ENCODE measurements at regions not wholly inside any gene's neighbourhood (a gene's known extent, or its start where the extent isn't known, plus 50 kb on each side); places are given as distances from the start of the nearest gene placed in this dataset.

DNA sequence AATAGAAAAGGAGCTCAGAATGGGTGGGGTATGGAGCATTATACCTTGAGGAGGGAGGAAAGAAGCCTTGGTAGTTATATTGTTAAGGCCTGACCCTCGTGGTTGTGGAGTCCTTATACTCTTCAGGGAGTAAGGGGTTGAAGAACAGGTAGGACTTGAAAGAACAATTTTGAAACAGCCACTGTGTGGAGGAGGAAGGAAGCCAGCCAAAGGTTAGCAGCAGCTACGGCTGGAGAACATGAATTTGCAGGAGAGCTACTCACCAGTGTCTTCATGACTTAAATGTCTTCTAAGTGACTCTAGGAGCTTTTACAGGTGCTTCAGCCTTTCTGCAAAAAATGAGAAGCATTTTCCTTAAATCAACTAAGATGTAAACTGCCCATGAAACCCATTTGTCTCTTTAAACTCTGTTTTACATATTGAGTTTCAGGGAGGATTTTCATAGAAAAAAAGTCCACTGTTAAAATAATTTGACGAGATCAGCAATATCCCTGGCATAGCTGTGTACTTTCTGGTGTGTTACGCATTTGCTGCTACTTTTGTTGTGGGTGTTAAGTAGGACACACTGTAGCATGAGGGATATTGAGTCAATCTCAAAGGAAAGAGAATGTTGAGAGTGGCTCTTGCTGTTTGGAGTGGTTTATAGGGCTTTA is 110.6 kb upstream of the ELL2 start:
- no peak for ATAC-seq (replicated peaks)
- peaks cover 3 to 6% of the 10 kb centered on the region in 2 donors for H3K4me1 Mint-ChIP-seq

DNA sequence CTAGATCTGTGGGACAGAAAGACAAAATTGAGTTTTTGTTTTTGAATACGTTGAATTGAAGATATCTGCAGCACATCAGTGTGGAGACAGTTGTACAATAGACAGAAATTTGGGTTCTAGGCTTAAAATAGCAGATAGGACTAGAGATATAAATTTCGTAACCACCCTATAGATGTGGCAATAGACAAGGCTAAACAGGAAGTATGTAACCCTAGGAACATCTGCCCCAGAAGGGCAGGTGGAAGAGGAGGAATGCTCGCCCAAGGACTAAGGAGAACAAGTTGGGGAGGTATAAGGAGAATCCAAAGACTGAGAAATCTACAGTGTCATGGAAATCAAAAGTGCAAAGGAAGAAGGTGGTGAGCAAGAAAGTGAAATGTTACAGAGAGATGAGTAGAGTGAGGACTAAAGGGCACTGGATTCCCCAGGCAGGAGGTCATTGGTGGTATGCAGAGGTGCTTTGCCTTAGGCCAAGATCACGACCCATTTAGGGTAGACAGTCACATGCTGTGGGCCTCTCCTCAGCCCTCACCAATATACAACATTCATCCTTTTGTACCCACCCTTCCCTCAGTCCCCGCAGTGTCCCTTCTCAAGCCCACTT is 109.1 kb upstream of the ELL2 start:
- no peaks in the 10 kb centered on the region for H3K36me3 Mint-ChIP-seq
- no peak for DNase-seq
- ATAC-seq (replicated peaks), result no peak
- H3K4me1 Mint-ChIP-seq, result peaks cover 7 to 16% of the 10 kb centered on the region in 2 donors
- no peaks in the 10 kb centered on the region for H3K9me3 Mint-ChIP-seq
- no peak overlapping the region for H3K27ac Mint-ChIP-seq
- no peak overlapping the region for H3K4me3 Mint-ChIP-seq
- H3K27me3 Mint-ChIP-seq, result no peaks in the 10 kb centered on the region

More for the DNA sequence above, 110.6 kb upstream of the ELL2 start:
- H3K4me3 Mint-ChIP-seq, result no peak overlapping the region
- DNase-seq, result no peak
- H3K27me3 Mint-ChIP-seq, result peaks cover 0 to under 1% of the 10 kb centered on the region in 2 donors
- H3K27ac Mint-ChIP-seq, result no peak overlapping the region
- H3K9me3 Mint-ChIP-seq, result no peaks in the 10 kb centered on the region
- H3K36me3 Mint-ChIP-seq, result no peaks in the 10 kb centered on the region

DNA sequence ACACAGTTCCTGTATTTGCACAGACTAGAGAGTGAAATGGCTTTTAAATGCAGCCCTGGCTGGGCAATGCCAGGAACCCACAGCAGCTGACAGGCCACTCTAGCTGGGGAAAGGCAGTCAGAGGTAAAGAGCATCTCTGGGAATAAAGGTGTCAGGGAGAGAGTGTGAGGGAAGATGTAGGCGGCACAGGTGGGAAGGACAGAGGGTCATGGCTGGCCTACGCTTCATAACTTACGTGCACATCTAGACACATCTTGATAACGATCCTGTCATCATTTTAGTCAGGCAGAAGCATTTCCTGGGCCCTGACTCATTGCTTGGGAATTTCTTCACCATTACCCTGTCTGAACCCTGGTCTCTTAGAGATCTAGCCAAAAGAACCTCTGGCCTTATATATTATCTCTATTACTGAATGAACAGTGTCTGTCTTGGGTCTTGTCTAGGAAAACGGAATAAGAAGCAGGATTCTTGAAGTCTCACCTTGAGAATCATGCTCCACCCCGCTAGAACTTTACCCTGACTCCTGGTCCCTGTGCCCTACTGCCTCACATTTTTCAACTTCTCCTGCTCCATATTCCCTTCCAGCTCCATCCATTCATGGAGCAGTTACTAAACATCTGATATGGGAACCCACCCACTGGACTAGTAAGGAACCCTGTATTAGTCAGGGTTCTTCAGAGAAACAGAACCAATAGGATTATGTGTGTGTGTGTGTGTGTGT is 106.4 kb upstream of the ELL2 start:
- peaks cover 11 to 25% of the 10 kb centered on the region in 2 donors for H3K4me1 Mint-ChIP-seq
- H3K36me3 Mint-ChIP-seq, result no peaks in the 10 kb centered on the region
- no peaks in the 10 kb centered on the region for H3K27me3 Mint-ChIP-seq
- ATAC-seq (replicated peaks) (peak; percentile 10 to 31), DNase-seq (no peak)
- no peak overlapping the region for H3K27ac Mint-ChIP-seq
- H3K4me3 Mint-ChIP-seq, result no peak overlapping the region
- H3K9me3 Mint-ChIP-seq, result no peaks in the 10 kb centered on the region

DNA sequence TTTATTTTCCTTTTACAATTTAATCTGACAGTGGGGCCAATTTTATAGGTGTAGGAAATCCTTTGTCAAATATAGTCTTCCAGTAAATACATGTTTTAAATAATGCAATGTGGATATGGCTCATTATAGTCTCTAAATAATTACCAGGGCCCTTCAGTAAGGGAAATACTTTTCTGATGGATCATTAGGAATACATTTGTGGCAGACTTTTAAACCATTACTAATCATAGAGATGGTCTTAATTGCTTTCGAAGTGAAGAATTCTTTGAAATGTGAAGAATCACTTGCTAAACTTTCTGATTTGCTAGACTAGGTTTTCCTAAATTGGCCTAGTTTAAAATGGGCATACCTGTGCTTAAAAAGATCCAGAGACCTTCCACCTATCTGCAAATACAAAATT is 105.6 kb upstream of the ELL2 start:
- Mint-ChIP-seq H3K4me3 (no peak overlapping the region), H3K27me3 (no peaks in the 10 kb centered on the region), H3K9me3 (no peaks in the 10 kb centered on the region), H3K4me1 (peaks cover 11 to 25% of the 10 kb centered on the region in 2 donors), H3K27ac (no peak overlapping the region), H3K36me3 (no peaks in the 10 kb centered on the region)
- no peak for ATAC-seq (replicated peaks)
- DNase-seq, result no peak

DNA sequence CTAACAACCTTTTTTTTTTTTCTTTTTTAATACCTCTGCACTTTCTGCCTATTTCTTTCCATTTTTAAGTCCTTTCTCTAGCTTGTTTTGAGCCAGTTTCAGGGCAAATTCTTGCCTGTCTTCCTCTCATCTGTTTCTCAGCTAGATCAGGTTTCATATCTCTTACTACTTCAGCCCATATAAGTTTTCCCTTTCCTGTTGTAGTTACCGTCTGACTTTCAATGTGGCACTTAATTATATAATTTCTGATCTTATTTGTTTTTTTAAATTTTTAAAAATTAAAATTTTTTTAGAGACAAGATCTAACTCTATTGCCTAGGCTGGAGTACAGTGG is 104.7 kb upstream of the ELL2 start:
- no peaks in the 10 kb centered on the region for H3K36me3 Mint-ChIP-seq
- ATAC-seq (replicated peaks) (no peak), DNase-seq (no peak)
- H3K4me3 Mint-ChIP-seq, result no peak overlapping the region
- H3K9me3 Mint-ChIP-seq, result no peaks in the 10 kb centered on the region
- peak overlapping the region; percentile 14 for H3K27ac Mint-ChIP-seq
- no peaks in the 10 kb centered on the region for H3K27me3 Mint-ChIP-seq
- peaks cover 11 to 25% of the 10 kb centered on the region in 2 donors for H3K4me1 Mint-ChIP-seq

DNA sequence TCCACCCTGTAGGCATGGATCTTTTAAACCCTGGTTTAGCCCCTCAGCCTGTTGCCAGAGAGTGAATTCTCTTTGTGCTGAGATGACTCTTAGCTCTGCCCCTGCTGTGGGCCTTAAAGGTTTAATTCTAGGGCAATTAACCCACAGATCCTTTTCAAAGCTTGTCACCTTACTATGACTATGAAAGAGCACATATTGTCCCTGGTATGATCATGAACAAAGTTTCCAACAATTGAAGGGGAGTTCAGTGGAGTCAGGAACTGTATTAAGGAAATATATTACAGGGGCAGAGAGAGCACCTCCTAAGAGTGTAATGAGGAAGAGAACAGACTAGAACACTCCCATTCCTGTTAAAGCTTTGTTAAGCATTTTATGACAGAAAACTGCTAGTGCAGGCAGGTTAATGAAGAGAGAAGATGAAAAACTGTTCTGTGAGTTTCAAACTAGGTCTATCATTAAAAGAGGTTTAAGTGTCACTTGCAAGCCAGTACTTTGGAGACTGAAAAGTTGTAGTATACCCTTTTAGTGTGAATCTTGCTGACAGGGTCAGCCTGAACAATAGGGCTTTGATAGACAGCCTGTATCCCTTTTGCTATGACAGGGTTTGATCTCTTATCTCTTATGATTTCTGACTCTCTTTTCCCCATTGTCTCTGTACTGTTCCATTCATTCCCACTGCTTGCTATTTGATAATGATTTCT is 104.2 kb upstream of the ELL2 start:
- H3K36me3 Mint-ChIP-seq, result no peaks in the 10 kb centered on the region
- DNase-seq, result no peak
- H3K4me3 Mint-ChIP-seq, result no peak overlapping the region
- peaks cover 11 to 25% of the 10 kb centered on the region in 2 donors for H3K4me1 Mint-ChIP-seq
- H3K9me3 Mint-ChIP-seq, result no peaks in the 10 kb centered on the region
- H3K27me3 Mint-ChIP-seq, result no peaks in the 10 kb centered on the region
- peak overlapping the region; percentile 39 for H3K27ac Mint-ChIP-seq
- ATAC-seq (replicated peaks), result peak; percentile 32 to 33

DNA sequence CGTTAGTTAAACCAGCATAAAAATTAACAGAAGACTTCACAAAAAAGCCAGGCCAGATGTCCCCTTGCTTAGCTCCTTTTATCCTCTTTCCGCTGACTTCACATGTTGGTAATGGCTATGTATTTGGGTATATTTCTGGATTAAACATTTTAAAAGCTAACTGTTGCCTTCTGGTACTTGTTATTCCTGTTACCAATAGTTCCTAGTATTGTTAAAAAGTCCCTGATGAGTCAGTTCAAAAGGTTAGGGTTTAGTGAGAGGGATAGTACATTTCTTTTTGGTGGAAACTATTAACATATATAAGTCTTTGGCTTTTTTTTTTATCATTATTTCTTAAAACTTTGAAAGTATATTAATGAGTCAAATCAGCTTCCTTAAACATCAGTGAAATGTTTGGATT is 103.2 kb upstream of the ELL2 start:
- H3K27ac Mint-ChIP-seq, result peak overlapping the region; percentile 20
- ATAC-seq (replicated peaks) (peak; percentile 69 to 79), DNase-seq (no peak)
- H3K36me3 Mint-ChIP-seq, result no peaks in the 10 kb centered on the region
- no peaks in the 10 kb centered on the region for H3K27me3 Mint-ChIP-seq
- H3K9me3 Mint-ChIP-seq, result no peaks in the 10 kb centered on the region
- H3K4me1 Mint-ChIP-seq, result peaks cover 9 to 25% of the 10 kb centered on the region in 2 donors
- H3K4me3 Mint-ChIP-seq, result peak overlapping the region; percentile 6 to 23

DNA sequence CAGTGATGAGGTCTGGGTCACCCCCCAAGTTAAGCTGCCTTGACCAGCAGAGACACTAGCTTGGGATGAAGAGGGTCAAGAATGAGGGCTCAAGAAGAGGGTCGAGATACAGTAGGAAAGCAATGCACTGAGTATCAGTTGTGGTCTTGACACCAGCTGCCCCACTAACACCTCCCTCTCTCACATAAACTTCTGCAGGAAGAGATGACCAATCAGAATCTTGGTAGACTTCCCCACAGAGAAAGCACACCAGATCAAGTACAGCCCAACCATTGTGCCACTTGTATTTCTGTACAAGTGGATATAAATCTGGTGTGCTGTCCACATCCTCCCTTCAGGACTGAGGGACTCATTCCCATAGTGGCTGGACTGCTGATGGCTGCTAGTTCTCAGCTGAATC is 101.2 kb upstream of the ELL2 start:
- Mint-ChIP-seq H3K4me3 (no peak overlapping the region), H3K36me3 (no peaks in the 10 kb centered on the region), H3K27me3 (no peaks in the 10 kb centered on the region), H3K4me1 (peaks cover 9 to 22% of the 10 kb centered on the region in 2 donors), H3K27ac (no peak overlapping the region), H3K9me3 (no peaks in the 10 kb centered on the region)
- ATAC-seq (replicated peaks), result no peak
- no peak for DNase-seq

DNA sequence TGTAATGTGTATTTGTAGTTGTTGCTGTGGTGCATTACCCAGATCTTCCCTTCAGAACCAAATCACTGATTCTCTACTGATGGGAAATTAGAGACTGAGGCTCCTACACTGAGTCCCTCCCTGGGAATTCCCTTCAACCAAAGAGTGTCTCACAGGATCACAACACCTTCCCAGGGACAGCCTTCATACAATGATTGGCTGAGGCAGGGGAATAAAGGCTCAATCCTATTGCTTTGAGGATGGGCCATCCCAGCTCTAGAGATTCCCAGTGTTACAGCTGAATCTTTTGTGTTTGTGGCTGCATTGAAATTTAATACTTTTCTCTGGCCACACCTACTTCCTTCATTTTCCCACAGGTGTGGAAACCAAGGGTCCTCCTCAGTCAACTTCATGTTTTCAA is 96.4 kb upstream of the ELL2 start:
- Mint-ChIP-seq H3K4me1 (peaks cover 0 to 3% of the 10 kb centered on the region in 2 donors), H3K27me3 (peaks cover 3 to 5% of the 10 kb centered on the region in 2 donors), H3K9me3 (no peaks in the 10 kb centered on the region), H3K4me3 (no peak overlapping the region), H3K36me3 (no peaks in the 10 kb centered on the region), H3K27ac (no peak overlapping the region)
- no peak for ATAC-seq (replicated peaks)
- no peak for DNase-seq

DNA sequence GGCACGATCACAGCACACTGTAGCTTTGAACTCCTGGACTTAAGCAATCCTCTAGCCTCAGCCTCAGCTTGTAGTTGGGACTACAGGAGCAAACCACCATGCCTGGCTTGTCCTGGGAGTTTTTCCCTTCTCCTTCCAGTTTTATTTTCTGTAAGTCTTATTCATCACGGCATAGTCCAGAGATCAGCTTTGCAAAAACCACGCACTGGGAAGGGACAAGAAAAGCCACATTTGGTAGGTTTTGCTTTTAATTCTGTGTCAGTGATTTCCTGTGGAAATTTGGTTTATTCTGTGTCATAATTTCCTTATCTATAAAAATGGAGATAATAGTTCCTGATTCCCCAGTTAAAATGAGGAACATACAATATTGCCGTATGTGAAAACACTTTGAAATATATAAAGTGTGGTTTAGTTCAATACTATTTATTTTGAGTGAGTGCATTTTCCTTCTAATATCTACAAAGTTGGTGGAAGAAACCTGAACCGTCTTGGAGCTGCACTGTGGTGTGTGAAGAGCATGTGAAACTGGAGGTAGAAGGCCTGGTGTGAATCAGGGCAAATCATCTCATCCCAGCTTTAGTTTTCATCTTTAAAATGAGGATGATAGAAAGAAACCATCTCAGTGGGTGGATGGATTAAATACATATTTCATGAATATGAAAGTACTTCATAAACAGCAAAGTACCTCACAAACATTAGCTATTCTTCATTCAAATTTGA is 92.8 kb upstream of the ELL2 start:
- ATAC-seq (replicated peaks), result no peak
- Mint-ChIP-seq H3K27me3 (peaks cover 3 to 5% of the 10 kb centered on the region in 2 donors), H3K9me3 (peaks cover 4% of the 10 kb centered on the region in 2 donors), H3K4me1 (peaks cover 0 to 3% of the 10 kb centered on the region in 2 donors), H3K27ac (no peak overlapping the region), H3K36me3 (no peaks in the 10 kb centered on the region), H3K4me3 (no peak overlapping the region)
- no peak for DNase-seq

DNA sequence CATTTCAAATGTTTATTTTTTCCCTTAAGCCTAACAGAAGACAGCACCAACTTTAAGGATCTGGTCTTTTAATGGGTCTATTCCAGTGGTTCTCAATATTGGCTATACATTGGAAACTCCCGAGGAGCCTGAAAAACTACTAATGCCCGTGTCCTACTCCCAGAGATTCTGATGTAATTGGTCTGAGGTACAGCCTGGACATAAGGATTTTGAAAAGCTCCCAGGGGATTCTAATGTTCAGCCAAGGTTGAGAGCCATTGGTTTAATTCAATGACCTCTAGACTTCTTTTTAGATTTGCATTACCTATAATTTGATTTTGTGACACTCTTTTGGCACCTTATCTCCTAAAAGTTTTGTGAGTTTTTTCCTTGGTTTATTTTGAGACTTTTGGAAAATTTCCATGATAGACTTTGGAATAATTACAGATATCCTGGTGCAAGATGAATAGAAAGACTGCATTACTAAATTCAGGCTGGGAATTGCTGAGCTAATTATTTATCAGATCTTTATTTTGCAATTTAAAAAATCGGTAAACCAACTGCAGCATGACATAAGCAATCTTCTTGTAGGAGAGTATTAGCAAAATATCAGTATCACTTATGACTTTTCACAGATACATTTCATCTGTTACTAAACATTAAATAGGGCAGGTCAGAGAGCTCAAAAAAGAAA is 91.5 kb upstream of the ELL2 start:
- H3K4me3 Mint-ChIP-seq, result no peak overlapping the region
- H3K27me3 Mint-ChIP-seq, result peaks cover 3 to 5% of the 10 kb centered on the region in 2 donors
- no peak overlapping the region for H3K27ac Mint-ChIP-seq
- H3K9me3 Mint-ChIP-seq, result peaks cover 4% of the 10 kb centered on the region in 2 donors
- ATAC-seq (replicated peaks) (no peak), DNase-seq (no peak)
- no peaks in the 10 kb centered on the region for H3K36me3 Mint-ChIP-seq
- H3K4me1 Mint-ChIP-seq, result peaks cover 0 to 3% of the 10 kb centered on the region in 2 donors

DNA sequence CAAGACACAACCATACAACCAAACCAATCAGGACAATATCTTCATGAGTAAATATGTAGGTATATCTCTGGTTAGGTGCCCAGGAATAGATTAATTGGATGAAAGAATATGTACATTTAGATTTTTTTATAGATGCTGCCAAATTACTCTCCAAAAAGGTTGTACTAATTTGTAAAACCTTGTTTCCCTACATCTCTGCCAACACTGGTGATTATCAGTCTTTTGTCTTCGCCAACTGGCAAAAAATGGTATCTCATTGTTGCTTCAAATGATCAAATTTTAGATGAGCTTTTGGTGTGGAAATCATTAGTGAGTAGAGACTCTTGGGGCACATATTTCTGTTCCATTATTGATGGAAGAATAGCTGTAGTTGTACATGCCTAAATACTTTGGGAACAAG is 90.7 kb upstream of the ELL2 start:
- Mint-ChIP-seq H3K27me3 (peaks cover 3 to 5% of the 10 kb centered on the region in 2 donors), H3K4me1 (peaks cover 0 to 3% of the 10 kb centered on the region in 2 donors), H3K36me3 (no peaks in the 10 kb centered on the region), H3K9me3 (peaks cover 4% of the 10 kb centered on the region in 2 donors), H3K4me3 (no peak overlapping the region), H3K27ac (no peak overlapping the region)
- ATAC-seq (replicated peaks) (no peak), DNase-seq (no peak)

DNA sequence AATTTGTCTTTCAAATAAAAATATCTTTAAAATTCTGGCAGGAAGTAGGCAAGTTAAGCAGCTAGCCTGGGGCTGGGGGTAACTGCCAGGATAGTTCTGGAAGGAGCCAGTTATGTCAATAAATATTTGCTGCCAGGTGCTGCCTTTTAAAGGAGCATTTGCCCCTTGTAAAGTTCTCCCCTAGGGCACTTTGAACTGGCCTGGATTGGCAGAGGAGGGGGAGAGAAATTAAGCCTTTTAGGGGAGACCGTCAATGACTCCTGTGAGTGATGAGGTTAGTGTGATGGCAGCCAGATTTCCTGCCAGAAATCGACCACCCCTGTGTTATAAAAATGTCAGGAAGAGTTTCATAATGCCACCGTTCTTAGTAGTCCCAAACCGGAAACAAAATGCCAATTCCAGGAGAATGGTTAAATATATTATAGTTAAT is 89.8 kb upstream of the ELL2 start:
- Mint-ChIP-seq H3K4me3 (no peak overlapping the region), H3K27me3 (peaks cover 2% of the 10 kb centered on the region in 2 donors), H3K9me3 (peaks cover 6 to 7% of the 10 kb centered on the region in 2 donors), H3K27ac (no peak overlapping the region), H3K4me1 (peaks cover 0 to 3% of the 10 kb centered on the region in 2 donors), H3K36me3 (no peaks in the 10 kb centered on the region)
- ATAC-seq (replicated peaks), result no peak
- DNase-seq, result no peak

All from stimulated activated naive B cell treated with anti-CD40 and anti-IgM and Interleukin-4, amounts not matched to agents 10 μg/mL and 1 μg/mL and 100 μg/mL, for 72 hours (primary cell).